Cardiac fibroblast (primary cell): ENCODE measurements at regions not wholly inside any gene's neighbourhood (a gene's known extent, or its start where the extent isn't known, plus 50 kb on each side); places are given as distances from the start of the nearest gene placed in this dataset.

Experiments
- DNase-seq, 2 donors: peaks; one replicate each; pipeline versions ENCODE4 v3.0.0 to v3.0.0-alpha.2; 2010; ENCODE audit warnings: low read depth in 2 of 2
- H3K4me3 ChIP-seq, 2 donors: replicated peaks in 1 of 2; 1 replicate in 1 of 2; 2 replicates in 1 of 2; pipeline ENCODE4 v1.5.1; 2011; ENCODE audit warnings: low read depth in 2 of 2, low read length in 2 of 2, mild to moderate bottlenecking in 2 of 2, moderate library complexity in 1 of 2
- CTCF ChIP-seq: IDR thresholded peaks from one replicate; pipeline ENCODE4 v1.5.1; 2011; ENCODE audit warnings: low read depth, mild to moderate bottlenecking, low read length, inconsistent platforms

- no peak for DNase-seq
- H3K4me3 ChIP-seq = no peak overlapping the region
- no peak for TF ChIP-seq CTCF
Observed at GRCh38 chr6:153575528-153575927, 444.4 kb upstream of the RGS17 start.

GRCh38 chr6:153574231-153574630 is 443.1 kb upstream of the RGS17 start:
- TF ChIP-seq CTCF = no peak
- no peak for DNase-seq
- H3K4me3 ChIP-seq = no peak overlapping the region

DNA sequence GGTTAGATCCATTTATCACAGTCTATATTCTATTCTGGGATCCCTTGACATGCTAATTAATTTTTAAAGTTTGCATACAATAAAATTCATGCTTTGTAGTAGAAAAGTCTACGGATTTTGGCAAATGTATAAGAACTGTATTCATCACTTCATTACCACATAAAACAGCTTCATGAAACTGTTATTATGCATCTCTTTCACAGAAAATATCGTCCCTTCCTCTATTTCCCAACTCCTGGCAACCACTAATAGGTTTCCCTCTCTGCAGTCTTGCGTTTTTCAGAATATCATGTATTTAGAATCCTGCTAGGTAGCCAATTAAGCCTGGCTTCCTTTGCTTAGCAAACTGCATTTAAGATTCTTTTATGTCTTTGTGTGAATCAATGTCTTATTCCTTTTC is 441.3 kb upstream of the RGS17 start:
- no peak overlapping the region for H3K4me3 ChIP-seq
- no peak for TF ChIP-seq CTCF
- DNase-seq = no peak

DNA sequence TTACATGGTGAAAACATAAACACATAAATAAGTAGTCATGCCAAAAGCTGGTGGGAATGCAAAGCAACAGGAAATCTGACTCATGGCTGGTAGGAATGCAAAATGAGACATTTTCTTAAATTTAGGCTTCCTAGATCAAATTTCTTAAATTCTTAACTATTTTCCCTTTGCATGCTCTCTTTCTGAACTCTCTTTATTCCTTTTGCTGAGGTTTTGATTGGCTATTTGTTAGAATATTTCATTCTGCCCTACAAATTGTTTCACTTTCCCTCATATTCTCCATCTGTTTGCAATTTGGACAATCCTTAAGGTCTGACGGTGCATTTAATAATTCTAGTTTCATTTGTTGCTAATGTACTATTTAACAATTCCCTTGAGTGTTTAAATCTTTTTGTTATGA is 437.5 kb upstream of the RGS17 start:
- no peak for TF ChIP-seq CTCF
- H3K4me3 ChIP-seq = no peak overlapping the region
- peak; percentile 52 for DNase-seq

DNA sequence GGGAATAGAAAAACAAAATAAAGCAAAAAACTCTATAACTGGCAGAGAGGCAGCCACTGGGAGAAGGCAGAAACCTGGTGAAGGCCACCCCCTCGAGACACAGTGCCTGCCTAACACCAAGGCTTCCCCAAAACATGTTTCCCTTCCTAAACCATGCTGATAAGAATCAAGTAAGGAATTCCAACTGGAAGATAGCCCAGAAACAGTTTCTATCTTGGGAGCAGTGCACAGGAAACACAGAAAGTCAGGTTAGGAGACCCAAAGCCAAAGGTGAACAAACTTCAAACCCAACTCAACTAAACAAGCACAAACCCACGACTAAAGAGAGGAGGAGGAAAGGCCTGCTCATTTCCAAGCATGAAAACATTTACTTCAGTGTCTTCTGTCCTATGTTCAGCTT is 433.7 kb upstream of the RGS17 start:
- no peak for TF ChIP-seq CTCF
- DNase-seq = peak in 1 of 2 donors; percentile 3

GRCh38 chr6:153563001-153563400 is 431.9 kb upstream of the RGS17 start:
- no peak for DNase-seq
- no peak for TF ChIP-seq CTCF
- no peak overlapping the region for H3K4me3 ChIP-seq

More for the DNA sequence above, 433.7 kb upstream of the RGS17 start:
- H3K4me3 ChIP-seq = no peak overlapping the region

- H3K4me3 ChIP-seq = no peak overlapping the region
- no peak for TF ChIP-seq CTCF
- peak in 1 of 2 donors; percentile 3 for DNase-seq
Observed at GRCh38 chr6:153553627-153554026, 422.5 kb upstream of the RGS17 start.
